Neural cell (in vitro differentiated cells): ENCODE measurements at regions not wholly inside any gene's neighbourhood (a gene's known extent, or its start where the extent isn't known, plus 50 kb on each side); places are given as distances from the start of the nearest gene placed in this dataset.

ENCODE experiments used
- H2AFZ ChIP-seq: fragments of 200-600, 300-800 bp; sonication (generic), shearing (Covaris generic); 2 replicates; pipeline ENCODE4 v1.6.0; 2014; ENCODE audit warnings: low read depth, mild to moderate bottlenecking, antibody characterized with exemption, low read length, moderate library complexity
- H3F3A ChIP-seq: fragments of 200-600 bp; shearing (Covaris generic); 2 replicates; pipeline ENCODE4 v1.6.1; 2016; ENCODE audit warnings: mild to moderate bottlenecking, moderate library complexity, mixed read lengths, antibody characterized with exemption, low read length; ENCODE audit not compliant: insufficient read depth, poor library complexity, severe bottlenecking
- H3K27ac ChIP-seq: fragments of 200-600, 300-800 bp; sonication (generic), shearing (Covaris generic); 2 replicates; pipeline ENCODE4 v1.5.1; 2014; ENCODE audit warnings: mild to moderate bottlenecking, low read length, moderate library complexity
- H3K27me3 ChIP-seq: fragments of 300-800, 200-600 bp; sonication (generic), shearing (Covaris generic); 2 replicates; pipeline ENCODE4 v1.6.0; 2014; ENCODE audit warnings: mild to moderate bottlenecking, low read depth, low read length, moderate library complexity; ENCODE audit not compliant: insufficient read depth
- H3K36me3 ChIP-seq: fragments of 300-800, 200-600 bp; sonication (generic), shearing (Covaris generic); 2 replicates; pipeline ENCODE4 v1.5.1; 2014; ENCODE audit warnings: mild to moderate bottlenecking, antibody characterized with exemption, low read length, moderate library complexity; ENCODE audit not compliant: insufficient read depth
- H3K4me2 ChIP-seq: fragments of 300-800, 200-600 bp; sonication (generic), shearing (Covaris generic); 2 replicates; pipeline ENCODE4 v1.6.0; 2014; ENCODE audit warnings: mild to moderate bottlenecking, low read length
- H3K4me3 ChIP-seq: fragments of 300-800, 200-600 bp; sonication (generic), shearing (Covaris generic); 2 replicates; pipeline ENCODE4 v1.5.1; 2014; ENCODE audit warnings: mild to moderate bottlenecking, low read length, moderate library complexity
- H3K79me2 ChIP-seq: fragments of 200-600 bp; shearing (Covaris generic); replicated peaks from 2 replicates; pipeline ENCODE4 v1.6.0; 2014; ENCODE audit warnings: mild to moderate bottlenecking, low read length, moderate library complexity; ENCODE audit not compliant: insufficient read depth
- H3K9ac ChIP-seq: fragments of 300-800, 200-600 bp; sonication (generic), shearing (Covaris generic); 2 replicates; pipeline ENCODE4 v1.6.1; 2016; ENCODE audit warnings: mild to moderate bottlenecking, low read length, mixed read lengths
- H3K9me2 ChIP-seq: fragments of 200-600 bp; shearing (Covaris generic); 2 replicates; pipeline ENCODE4 v1.6.1; 2016; ENCODE audit warnings: mild to moderate bottlenecking, low read length, mixed read lengths; ENCODE audit not compliant: insufficient read depth
- H3K9me3 ChIP-seq: fragments of 200-600, 300-800 bp; sonication (generic), shearing (Covaris generic); 2 replicates; pipeline ENCODE4 v1.6.1; 2016; ENCODE audit warnings: mild to moderate bottlenecking, mixed run types, low read length, moderate library complexity, mixed read lengths
- H4K20me1 ChIP-seq: fragments of 200-600 bp; shearing (Covaris generic); 2 replicates; pipeline ENCODE4 v1.6.1; 2016; ENCODE audit warnings: mild to moderate bottlenecking, mixed run types; ENCODE audit not compliant: insufficient read depth
- CTCF ChIP-seq: fragments of 450-650 bp; IDR thresholded peaks from 2 replicates; pipeline ENCODE4 v1.5.1; 2014; ENCODE audit warnings: antibody characterized with exemption, mild to moderate bottlenecking, moderate library complexity; ENCODE audit not compliant: poor library complexity, severe bottlenecking
- EP300 ChIP-seq: fragments of 450-650 bp; conservative IDR thresholded peaks from 2 replicates; pipeline ENCODE4 v1.6.1; 2014; ENCODE audit warnings: antibody characterized with exemption, mild to moderate bottlenecking, moderate library complexity; ENCODE audit not compliant: poor library complexity, severe bottlenecking
- EZH2 ChIP-seq: fragments of 200-600, 300-800 bp; shearing (Covaris generic), sonication (generic); IDR thresholded peaks from 2 replicates; pipeline ENCODE4 v1.6.1; 2014; ENCODE audit warnings: antibody characterized with exemption, low read length, borderline replicate concordance, mild to moderate bottlenecking; ENCODE audit not compliant: insufficient read depth, poor library complexity, severe bottlenecking
- MXI1 ChIP-seq: fragments of 450-650 bp; conservative IDR thresholded peaks from 2 replicates; pipeline ENCODE4 v1.6.1; 2014; ENCODE audit warnings: antibody characterized with exemption, mild to moderate bottlenecking; ENCODE audit not compliant: poor library complexity, severe bottlenecking
- POLR2AphosphoS5 ChIP-seq: IDR thresholded peaks from 2 replicates; pipeline ENCODE4 v1.6.1; 2012
- RAD21 ChIP-seq: fragments of 450-650 bp; conservative IDR thresholded peaks from 2 replicates; pipeline ENCODE4 v1.6.1; 2014; ENCODE audit warnings: antibody characterized with exemption, mild to moderate bottlenecking, moderate library complexity
- REST ChIP-seq: IDR thresholded peaks from 2 replicates; pipeline ENCODE4 v1.6.1; 2012; ENCODE audit warnings: borderline replicate concordance
- SMC3 ChIP-seq: fragments of 450-650 bp; conservative IDR thresholded peaks from 2 replicates; pipeline ENCODE4 v1.6.1; 2014; ENCODE audit warnings: antibody characterized with exemption, mild to moderate bottlenecking, moderate library complexity; ENCODE audit not compliant: poor library complexity
- TAF1 ChIP-seq: IDR thresholded peaks from 2 replicates; pipeline ENCODE4 v1.6.1; 2012; ENCODE audit warnings: low read depth

- Histone ChIP-seq H3K4me3 (no peak overlapping the region), H3K27me3 (no peaks in the 10 kb centered on the region), H3K9me3 (no peaks in the 10 kb centered on the region)
Measured at GRCh38 chr6:1049900-1050299, 262.0 kb upstream of the FOXQ1 start.

GRCh38 chr6:1049170-1049569 is 262.7 kb upstream of the FOXQ1 start:
- Histone ChIP-seq H3K9ac (no peak overlapping the region), H3K4me2 (no peak overlapping the region), H3K4me3 (no peak overlapping the region), H4K20me1 (no peaks in the 10 kb centered on the region), H3K36me3 (no peaks in the 10 kb centered on the region), H3K27me3 (no peaks in the 10 kb centered on the region), H3F3A (no peaks in the 10 kb centered on the region), H3K9me3 (no peaks in the 10 kb centered on the region), H2AFZ (no peak overlapping the region), H3K9me2 (no peaks in the 10 kb centered on the region), H3K79me2 (no peaks in the 10 kb centered on the region), H3K27ac (no peak overlapping the region)
- no peak for TF ChIP-seq MXI1
- TF ChIP-seq EP300, result no peak
- TF ChIP-seq EZH2, result no peak
- no peak for TF ChIP-seq TAF1
- no peak for TF ChIP-seq REST
- no peak for TF ChIP-seq SMC3
- TF ChIP-seq POLR2AphosphoS5, result no peak
- TF ChIP-seq RAD21, result no peak

More at GRCh38 chr6:1049900-1050299, 262.0 kb upstream of the FOXQ1 start:
- Histone ChIP-seq H3K79me2 (no peaks in the 10 kb centered on the region), H3F3A (no peaks in the 10 kb centered on the region), H3K4me2 (no peak overlapping the region), H3K27ac (no peak overlapping the region), H3K9ac (no peak overlapping the region), H3K9me2 (no peaks in the 10 kb centered on the region), H2AFZ (no peak overlapping the region), H3K36me3 (no peaks in the 10 kb centered on the region), H4K20me1 (no peaks in the 10 kb centered on the region)
- TF ChIP-seq POLR2AphosphoS5, result no peak
- TF ChIP-seq MXI1, result no peak
- TF ChIP-seq REST, result no peak
- no peak for TF ChIP-seq TAF1
- TF ChIP-seq CTCF, result no peak
- no peak for TF ChIP-seq SMC3
- no peak for TF ChIP-seq EZH2
- TF ChIP-seq EP300, result no peak
